GM18861 (cell line): ENCODE measurements at regions not wholly inside any gene's neighbourhood (a gene's known extent, or its start where the extent isn't known, plus 50 kb on each side); places are given as distances from the start of the nearest gene placed in this dataset.

Experiments
- ATAC-seq: cut with Tn5 transposase; IDR thresholded peaks from one replicate; pipeline ENCODE4 v1.9.1; 2021; ENCODE audit not compliant: unreplicated experiment

DNA sequence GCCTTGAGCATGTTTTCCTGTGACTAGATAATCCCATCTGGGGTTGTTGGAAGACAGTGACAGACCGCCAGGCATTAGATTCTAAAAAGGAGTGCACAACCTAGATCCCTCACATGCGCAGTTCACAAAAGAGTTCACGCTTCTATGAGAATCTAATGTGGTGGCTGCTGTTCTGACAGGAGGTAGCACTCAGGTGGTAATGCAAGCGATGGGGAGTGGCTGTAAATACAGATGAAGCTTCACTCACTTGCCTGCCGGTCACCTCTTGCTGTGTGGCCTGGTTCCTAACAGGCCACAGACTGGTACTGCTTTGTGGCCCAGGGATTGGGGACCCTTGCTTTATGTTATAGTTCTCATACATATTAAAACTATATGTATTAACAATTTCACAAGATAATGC, 81.9 kb upstream of the TMLHE start:
- no peak for ATAC-seq

DNA sequence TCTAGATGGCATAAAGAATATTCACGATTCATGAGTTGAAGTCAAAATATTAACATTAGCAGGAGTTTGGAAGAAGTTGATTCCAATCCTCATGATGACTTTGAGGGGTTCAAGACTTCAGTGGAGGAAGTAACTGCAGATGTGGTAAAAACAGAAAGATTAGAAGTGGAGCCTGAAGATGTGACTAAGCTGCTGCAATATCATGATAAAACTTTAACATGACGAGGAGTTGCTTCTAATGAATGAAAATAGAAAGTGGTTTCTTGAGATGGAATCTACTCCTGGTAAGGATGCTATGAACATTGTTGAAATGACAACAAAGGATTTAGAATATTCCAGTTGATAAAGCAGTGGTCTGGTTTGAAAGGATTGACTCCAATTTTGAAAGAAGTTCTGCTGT, 70.1 kb upstream of the TMLHE start:
- no peak for ATAC-seq

DNA sequence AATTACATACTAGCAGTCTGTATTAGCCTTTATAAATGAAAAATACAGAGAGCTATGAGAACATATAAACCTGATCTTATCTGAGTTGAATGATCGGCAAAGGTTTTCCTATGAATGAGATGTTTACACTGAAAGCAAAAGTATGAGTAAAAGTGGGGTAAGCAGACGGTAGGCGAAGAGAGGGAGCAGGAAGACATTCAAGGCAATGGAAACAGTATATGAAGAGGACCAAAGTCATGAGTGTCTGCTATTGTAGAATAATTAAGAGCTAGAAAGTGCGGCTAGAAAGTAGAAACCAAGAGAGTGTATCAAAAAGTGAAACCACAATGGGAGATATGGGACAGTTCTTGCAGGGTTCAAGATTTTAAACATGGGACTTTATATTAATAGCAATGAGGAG, 67.0 kb upstream of the TMLHE start:
- ATAC-seq, result no peak

DNA sequence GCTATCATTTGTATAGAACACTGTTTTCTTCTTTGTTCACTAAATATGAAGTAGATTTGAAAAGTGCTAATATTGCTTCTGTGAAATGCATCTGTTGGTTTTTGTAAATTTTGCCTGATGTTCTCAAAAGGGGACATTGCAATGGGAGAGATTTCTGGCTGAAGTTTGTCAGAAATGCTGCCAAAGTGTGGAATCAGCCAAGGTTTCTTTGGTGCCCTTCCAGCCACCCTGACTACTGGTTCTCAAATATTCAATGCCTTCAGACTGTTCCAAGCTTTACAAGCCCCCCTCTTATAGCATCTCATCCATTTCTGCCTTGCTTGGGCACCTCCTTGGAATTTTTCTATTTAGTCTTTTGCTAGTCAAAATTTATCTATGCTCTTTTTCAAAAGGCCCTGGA, 60.6 kb upstream of the TMLHE start:
- ATAC-seq, result no peak

DNA sequence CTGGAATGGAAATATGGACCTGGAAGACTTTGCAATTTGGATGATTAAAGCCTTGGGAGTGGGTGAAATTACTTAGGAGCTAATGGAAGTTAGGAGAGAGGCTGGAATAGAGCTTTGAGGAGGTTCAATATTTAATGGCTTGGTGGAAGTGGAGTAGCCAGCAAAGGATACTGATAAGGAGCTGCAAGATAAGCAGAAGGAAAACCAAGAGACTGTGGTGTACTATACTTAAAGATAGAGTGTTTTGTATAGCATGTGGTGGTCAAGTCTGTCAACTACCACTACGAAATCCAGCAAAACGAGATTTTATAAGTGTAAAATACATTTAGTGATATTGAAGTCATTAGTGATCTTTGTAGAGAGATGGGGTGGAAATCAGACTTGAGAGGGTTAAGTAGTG, 54.0 kb upstream of the TMLHE start:
- ATAC-seq, result no peak
